Body of pancreas (tissue), 4 donors: ENCODE measurements at regions not wholly inside any gene's neighbourhood (a gene's known extent, or its start where the extent isn't known, plus 50 kb on each side); places are given as distances from the start of the nearest gene placed in this dataset.

Experiments used
- POLR2A ChIP-seq, 3 donors: fragments of 450-650 bp; IDR thresholded peaks; one replicate each; pipeline ENCODE4 v1.6.1; 2016; ENCODE audit warnings: antibody characterized with exemption in 3 of 3, mild to moderate bottlenecking in 2 of 3
- TF ChIP-seq, protein P1 (sequence below), 7 experiments: fragments of 450-650 bp in 4 of 7; fragments of 200-600 bp in 3 of 7; sonication (generic) in 3 of 7; IDR thresholded peaks; one replicate each; pipeline ENCODE4 v1.5.1; 2016 to 2019; ENCODE audit warnings: antibody characterized with exemption in 7 of 7

DNA sequence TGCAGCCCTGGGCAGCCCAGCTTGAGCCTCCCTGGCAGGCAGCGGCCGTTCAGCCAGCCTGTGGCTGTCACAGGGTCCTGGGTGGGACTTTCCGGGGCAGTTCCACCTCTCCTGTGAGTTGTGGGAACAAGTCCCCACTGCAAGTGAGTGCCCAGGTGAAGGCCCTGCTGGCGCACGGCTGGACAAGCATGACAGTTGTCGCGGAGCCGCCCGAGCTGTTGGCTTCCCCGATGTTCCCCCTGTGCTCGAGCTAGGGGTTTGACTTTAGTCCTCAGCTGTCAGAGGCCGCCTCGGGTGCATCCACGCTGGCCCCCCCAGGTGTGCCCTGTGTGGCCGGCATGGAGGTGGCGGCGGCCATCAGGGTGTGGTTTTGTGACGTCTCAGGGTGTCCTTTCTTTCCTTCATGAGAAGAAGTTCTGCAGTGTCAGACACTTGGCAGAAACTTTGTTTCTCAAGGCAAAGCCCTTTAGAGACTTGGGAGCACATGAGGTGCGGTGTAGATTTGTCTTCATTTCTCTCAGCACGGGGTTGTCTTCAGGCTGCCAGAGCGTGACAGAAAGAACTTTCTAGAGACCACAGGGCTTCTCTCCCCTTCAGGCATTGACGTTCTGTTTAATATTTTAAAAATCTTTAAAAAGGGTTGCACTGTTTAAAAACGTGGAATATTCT, 69.4 kb upstream of the HGFAC start:
- TF ChIP-seq, protein P1, sequence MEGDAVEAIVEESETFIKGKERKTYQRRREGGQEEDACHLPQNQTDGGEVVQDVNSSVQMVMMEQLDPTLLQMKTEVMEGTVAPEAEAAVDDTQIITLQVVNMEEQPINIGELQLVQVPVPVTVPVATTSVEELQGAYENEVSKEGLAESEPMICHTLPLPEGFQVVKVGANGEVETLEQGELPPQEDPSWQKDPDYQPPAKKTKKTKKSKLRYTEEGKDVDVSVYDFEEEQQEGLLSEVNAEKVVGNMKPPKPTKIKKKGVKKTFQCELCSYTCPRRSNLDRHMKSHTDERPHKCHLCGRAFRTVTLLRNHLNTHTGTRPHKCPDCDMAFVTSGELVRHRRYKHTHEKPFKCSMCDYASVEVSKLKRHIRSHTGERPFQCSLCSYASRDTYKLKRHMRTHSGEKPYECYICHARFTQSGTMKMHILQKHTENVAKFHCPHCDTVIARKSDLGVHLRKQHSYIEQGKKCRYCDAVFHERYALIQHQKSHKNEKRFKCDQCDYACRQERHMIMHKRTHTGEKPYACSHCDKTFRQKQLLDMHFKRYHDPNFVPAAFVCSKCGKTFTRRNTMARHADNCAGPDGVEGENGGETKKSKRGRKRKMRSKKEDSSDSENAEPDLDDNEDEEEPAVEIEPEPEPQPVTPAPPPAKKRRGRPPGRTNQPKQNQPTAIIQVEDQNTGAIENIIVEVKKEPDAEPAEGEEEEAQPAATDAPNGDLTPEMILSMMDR (IDR thresholded peaks at IDR 0.05) = no peak
- TF ChIP-seq POLR2A (IDR thresholded peaks at IDR 0.05) = no peak
